Upper lobe of right lung (tissue), 1 donor: ENCODE measurements at regions not wholly inside any gene's neighbourhood (a gene's known extent, or its start where the extent isn't known, plus 50 kb on each side); places are given as distances from the start of the nearest gene placed in this dataset.

Experiments
- ATAC-seq: fragments of 200-7000 bp; cut with Tn5 transposase; one replicate; pipeline ENCODE4 v1.9.1; 2020; ENCODE audit warnings: mild to moderate bottlenecking, moderate library complexity
- DNase-seq: peaks from one replicate; pipeline ENCODE4 v3.0.0-alpha.2; 2020
- H3K27ac ChIP-seq: fragments of 200-600 bp; one replicate; pipeline ENCODE4 v1.8.0; 2022
- H3K27me3 ChIP-seq: fragments of 200-600 bp; one replicate; pipeline ENCODE4 v1.8.0; 2022; ENCODE audit warnings: mild to moderate bottlenecking
- H3K36me3 ChIP-seq: fragments of 200-600 bp; one replicate; pipeline ENCODE4 v1.8.0; 2022
- H3K4me1 ChIP-seq: fragments of 200-600 bp; one replicate; pipeline ENCODE4 v1.8.0; 2022
- H3K4me3 ChIP-seq: fragments of 200-600 bp; one replicate; pipeline ENCODE4 v1.8.0; 2022; ENCODE audit warnings: mild to moderate bottlenecking
- H3K9me3 ChIP-seq: fragments of 200-600 bp; one replicate; pipeline ENCODE4 v1.8.0; 2022
- CTCF ChIP-seq: fragments of 200-600 bp; IDR thresholded peaks from one replicate; pipeline ENCODE4 v1.8.0; 2022; ENCODE audit warnings: antibody characterized with exemption
- intact Hi-C: fragments of 100-400 bp; cut with DNase I; formaldehyde crosslinking; loops from one replicate; pipeline ENCODE4 v1.11.0; 2022
- donor health status: DM: no; HTN: yes; CAD: no; lungs with severe emphysema.

GRCh38 chr13:39811051-39811450 is 155.6 kb downstream of the COG6 start:
- ATAC-seq, result peak; percentile 96
- H3K9me3 ChIP-seq, result no peaks in the 10 kb centered on the region
- DNase-seq, result peak; percentile 61
- no peaks in the 10 kb centered on the region for H3K36me3 ChIP-seq
- H3K4me3 ChIP-seq, result no peak overlapping the region
- no peak for TF ChIP-seq CTCF
- intact Hi-C loops, result no loop called here
- H3K27me3 ChIP-seq, result no peaks in the 10 kb centered on the region
- no peak overlapping the region for H3K27ac ChIP-seq
- H3K4me1 ChIP-seq, result no peaks in the 10 kb centered on the region

DNA sequence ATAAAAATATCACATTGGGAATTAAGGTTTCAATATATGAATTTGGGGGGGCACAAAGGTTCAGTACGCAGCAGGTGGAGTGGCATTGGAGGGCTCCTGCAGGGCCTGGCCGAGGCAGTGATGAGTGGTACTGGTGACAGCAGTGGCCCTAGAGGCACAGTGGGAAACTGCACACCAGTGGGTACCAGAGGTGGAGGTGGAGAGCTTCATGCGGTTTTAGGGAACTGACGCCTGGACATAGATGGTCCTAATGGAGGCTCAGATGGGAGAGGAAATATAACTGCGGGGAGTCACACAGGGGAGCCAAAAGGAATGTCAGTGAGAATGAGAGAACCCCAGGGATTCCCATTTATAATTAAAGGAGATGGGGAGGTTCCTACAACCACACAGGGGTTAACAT is 156.2 kb downstream of the COG6 start:
- no peak overlapping the region for H3K4me3 ChIP-seq
- no peak for TF ChIP-seq CTCF
- no peaks in the 10 kb centered on the region for H3K4me1 ChIP-seq
- intact Hi-C loops, result no loop called here
- no peaks in the 10 kb centered on the region for H3K36me3 ChIP-seq
- H3K27me3 ChIP-seq, result no peaks in the 10 kb centered on the region
- DNase-seq, result no peak
- no peak overlapping the region for H3K27ac ChIP-seq
- no peak for ATAC-seq
- no peaks in the 10 kb centered on the region for H3K9me3 ChIP-seq

- DNase-seq, result no peak
- Histone ChIP-seq H3K9me3 (no peaks in the 10 kb centered on the region), H3K4me1 (no peaks in the 10 kb centered on the region), H3K4me3 (no peak overlapping the region), H3K36me3 (no peaks in the 10 kb centered on the region), H3K27me3 (no peaks in the 10 kb centered on the region), H3K27ac (no peak overlapping the region)
- intact Hi-C loops, result no loop called here
- ATAC-seq, result no peak
- TF ChIP-seq CTCF, result no peak
Observed at GRCh38 chr13:39815345-39816111, 160.1 kb downstream of the COG6 start.

- H3K9me3 ChIP-seq, result no peaks in the 10 kb centered on the region
- no peak for TF ChIP-seq CTCF
Observed at GRCh38 chr13:39816936-39817335, 161.5 kb downstream of the COG6 start.

DNA sequence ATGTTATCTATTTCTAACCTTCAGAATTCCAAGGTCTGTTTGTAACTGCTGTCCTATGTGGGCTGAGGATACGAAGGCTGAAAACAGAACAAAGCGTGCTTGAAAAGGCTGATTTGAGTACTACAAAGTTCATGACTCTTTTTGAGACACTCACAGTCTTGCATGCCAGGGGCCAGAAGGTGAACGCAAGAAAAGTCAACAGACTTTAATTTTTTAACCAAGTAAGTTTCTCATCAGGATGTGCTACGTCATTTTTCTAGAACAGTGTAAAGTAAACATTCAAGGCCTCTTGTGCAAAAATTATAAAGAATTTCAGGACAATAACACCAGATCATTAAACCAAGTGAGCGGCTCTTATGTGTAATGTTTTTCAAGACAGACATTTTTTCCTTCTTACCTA is 163.5 kb downstream of the COG6 start:
- ATAC-seq (no peak), DNase-seq (no peak)
- H3K27ac ChIP-seq, result no peak overlapping the region
- intact Hi-C loops, result no loop called here
- H3K27me3 ChIP-seq, result no peaks in the 10 kb centered on the region
- H3K9me3 ChIP-seq, result no peaks in the 10 kb centered on the region
- no peaks in the 10 kb centered on the region for H3K36me3 ChIP-seq
- H3K4me3 ChIP-seq, result no peak overlapping the region
- H3K4me1 ChIP-seq, result no peaks in the 10 kb centered on the region
- no peak for TF ChIP-seq CTCF

More at GRCh38 chr13:39816936-39817335, 161.5 kb downstream of the COG6 start:
- intact Hi-C loops, result no loop called here
- ATAC-seq, result no peak
- no peak overlapping the region for H3K4me3 ChIP-seq
- no peak for DNase-seq
- H3K36me3 ChIP-seq, result no peaks in the 10 kb centered on the region
- no peaks in the 10 kb centered on the region for H3K4me1 ChIP-seq
- no peak overlapping the region for H3K27ac ChIP-seq
- H3K27me3 ChIP-seq, result no peaks in the 10 kb centered on the region

- H3K36me3 ChIP-seq, result no peaks in the 10 kb centered on the region
- H3K27ac ChIP-seq, result no peak overlapping the region
- no peaks in the 10 kb centered on the region for H3K4me1 ChIP-seq
- no peak for TF ChIP-seq CTCF
- H3K27me3 ChIP-seq, result no peaks in the 10 kb centered on the region
- H3K9me3 ChIP-seq, result no peaks in the 10 kb centered on the region
- H3K4me3 ChIP-seq, result no peak overlapping the region
- intact Hi-C loops, result no loop called here
- DNase-seq, result no peak
- no peak for ATAC-seq
Observed at GRCh38 chr13:39820606-39821005, 165.1 kb downstream of the COG6 start.
